ENCODE measurements at regions not wholly inside any gene's neighbourhood (a gene's known extent, or its start where the extent isn't known, plus 50 kb on each side); places are given as distances from the start of the nearest gene placed in this dataset.

- H3K4me2 ChIP-seq (ENCODE audit: low read length) = no peak overlapping the region
- H3K9ac ChIP-seq (ENCODE audit: low read length) = no peak overlapping the region
- H3K27ac ChIP-seq (ENCODE audit: low read depth, low read length, poor library complexity, severe bottlenecking) = no peak overlapping the region
- H3K9me3 ChIP-seq (ENCODE audit: low read length) = no peaks in the 10 kb centered on the region
- no peaks in the 10 kb centered on the region for H3K9me2 ChIP-seq (ENCODE audit: low read depth, low read length)
- no peak overlapping the region for H3K4me3 ChIP-seq (ENCODE audit: low read depth, low read length, poor library complexity, severe bottlenecking)
- no peaks in the 10 kb centered on the region for H3K27me3 ChIP-seq (ENCODE audit: insufficient read depth, low read length)
- H2AFZ ChIP-seq (ENCODE audit: low read length) = no peak overlapping the region
- H3F3A ChIP-seq (ENCODE audit: insufficient read depth, low read length) = no peaks in the 10 kb centered on the region
- no peaks in the 10 kb centered on the region for H3K79me2 ChIP-seq (ENCODE audit: insufficient read depth, low read length)
- no peaks in the 10 kb centered on the region for H3K36me3 ChIP-seq (ENCODE audit: insufficient read depth, low read length)
- no peaks in the 10 kb centered on the region for H3K4me1 ChIP-seq (ENCODE audit: insufficient read depth, low read length, severe bottlenecking)
- no peaks in the 10 kb centered on the region for H4K20me1 ChIP-seq (ENCODE audit: insufficient read depth, low read length)
- TF ChIP-seq CTCF (IDR thresholded peaks at IDR 0.05; ENCODE audit: low read length) = no peak
- TF ChIP-seq EZH2 (IDR thresholded peaks at IDR 0.05; ENCODE audit: borderline replicate concordance, low read length) = no peak
These were observed 553.4 kb downstream of the PLPP3 start for GRCh38 chr1:56025942-56026341.

GRCh38 chr1:56024155-56024554 lies 555.2 kb downstream of the PLPP3 start:
- no peaks in the 10 kb centered on the region for H3K9me3 ChIP-seq (ENCODE audit: low read length)
- no peak overlapping the region for H3K4me2 ChIP-seq (ENCODE audit: low read length)
- H2AFZ ChIP-seq (ENCODE audit: low read length) = no peak overlapping the region
- no peak for TF ChIP-seq EZH2 (IDR thresholded peaks at IDR 0.05; ENCODE audit: borderline replicate concordance, low read length)
- TF ChIP-seq CTCF (IDR thresholded peaks at IDR 0.05; ENCODE audit: low read length) = no peak
- no peaks in the 10 kb centered on the region for H3K79me2 ChIP-seq (ENCODE audit: insufficient read depth, low read length)
- no peaks in the 10 kb centered on the region for H3K27me3 ChIP-seq (ENCODE audit: insufficient read depth, low read length)
- no peak overlapping the region for H3K9ac ChIP-seq (ENCODE audit: low read length)
- H3K36me3 ChIP-seq (ENCODE audit: insufficient read depth, low read length) = no peaks in the 10 kb centered on the region
- no peaks in the 10 kb centered on the region for H3F3A ChIP-seq (ENCODE audit: insufficient read depth, low read length)
- H3K9me2 ChIP-seq (ENCODE audit: low read depth, low read length) = no peaks in the 10 kb centered on the region
- H3K4me1 ChIP-seq (ENCODE audit: insufficient read depth, low read length, severe bottlenecking) = no peaks in the 10 kb centered on the region
- H4K20me1 ChIP-seq (ENCODE audit: insufficient read depth, low read length) = no peaks in the 10 kb centered on the region
- H3K27ac ChIP-seq (ENCODE audit: low read depth, low read length, poor library complexity, severe bottlenecking) = no peak overlapping the region
- H3K4me3 ChIP-seq (ENCODE audit: low read depth, low read length, poor library complexity, severe bottlenecking) = no peak overlapping the region

GRCh38 chr1:56019922-56020321 lies 559.4 kb downstream of the PLPP3 start:
- no peaks in the 10 kb centered on the region for H3K9me2 ChIP-seq (ENCODE audit: low read depth, low read length)
- no peaks in the 10 kb centered on the region for H3K36me3 ChIP-seq (ENCODE audit: insufficient read depth, low read length)

GRCh38 chr1:56019472-56019871 lies 559.9 kb downstream of the PLPP3 start:
- Histone ChIP-seq H3K4me1 (ENCODE audit: insufficient read depth, low read length, severe bottlenecking) (no peaks in the 10 kb centered on the region), H3K9me2 (ENCODE audit: low read depth, low read length) (no peaks in the 10 kb centered on the region), H2AFZ (ENCODE audit: low read length) (no peak overlapping the region), H3K27me3 (ENCODE audit: insufficient read depth, low read length) (no peaks in the 10 kb centered on the region), H3K79me2 (ENCODE audit: insufficient read depth, low read length) (no peaks in the 10 kb centered on the region), H3F3A (ENCODE audit: insufficient read depth, low read length) (no peaks in the 10 kb centered on the region), H3K4me3 (ENCODE audit: low read depth, low read length, poor library complexity, severe bottlenecking) (no peak overlapping the region), H3K9ac (ENCODE audit: low read length) (no peak overlapping the region), H3K36me3 (ENCODE audit: insufficient read depth, low read length) (no peaks in the 10 kb centered on the region), H4K20me1 (ENCODE audit: insufficient read depth, low read length) (no peaks in the 10 kb centered on the region), H3K4me2 (ENCODE audit: low read length) (no peak overlapping the region), H3K27ac (ENCODE audit: low read depth, low read length, poor library complexity, severe bottlenecking) (no peak overlapping the region), H3K9me3 (ENCODE audit: low read length) (no peaks in the 10 kb centered on the region)
- TF ChIP-seq CTCF (IDR thresholded peaks at IDR 0.05; ENCODE audit: low read length) = no peak
- TF ChIP-seq EZH2 (IDR thresholded peaks at IDR 0.05; ENCODE audit: borderline replicate concordance, low read length) = no peak

More at GRCh38 chr1:56019922-56020321, 559.4 kb downstream of the PLPP3 start:
- Histone ChIP-seq H3F3A (ENCODE audit: insufficient read depth, low read length) (no peaks in the 10 kb centered on the region), H4K20me1 (ENCODE audit: insufficient read depth, low read length) (no peaks in the 10 kb centered on the region), H3K79me2 (ENCODE audit: insufficient read depth, low read length) (no peaks in the 10 kb centered on the region), H3K27me3 (ENCODE audit: insufficient read depth, low read length) (no peaks in the 10 kb centered on the region), H3K4me3 (ENCODE audit: low read depth, low read length, poor library complexity, severe bottlenecking) (no peak overlapping the region), H3K9ac (ENCODE audit: low read length) (no peak overlapping the region), H3K4me1 (ENCODE audit: insufficient read depth, low read length, severe bottlenecking) (no peaks in the 10 kb centered on the region), H3K27ac (ENCODE audit: low read depth, low read length, poor library complexity, severe bottlenecking) (no peak overlapping the region), H3K9me3 (ENCODE audit: low read length) (no peaks in the 10 kb centered on the region), H3K4me2 (ENCODE audit: low read length) (no peak overlapping the region), H2AFZ (ENCODE audit: low read length) (no peak overlapping the region)
- TF ChIP-seq EZH2 (IDR thresholded peaks at IDR 0.05; ENCODE audit: borderline replicate concordance, low read length) = no peak
